Panc1 (cell line): ENCODE measurements at regions not wholly inside any gene's neighbourhood (a gene's known extent, or its start where the extent isn't known, plus 50 kb on each side); places are given as distances from the start of the nearest gene placed in this dataset.

ENCODE experiments used
- ATAC-seq: fragments of 200-7000 bp; cut with Tn5 transposase; 2 replicates; pipeline ENCODE4 v1.9.1; 2020; ENCODE audit warnings: mild to moderate bottlenecking, moderate library complexity
- BruUV-seq: library from RNA; stranded (reverse); fragments of 400-500 nt; replicated peaks from 2 replicates; lab custom pipeline; 2021; lab: Mats Ljungman, UMichigan
- CTCF ChIA-PET: fragments of 300-600 bp; sonication (Branson Sonifier 250); formaldehyde crosslinking; loops from one replicate; lab custom pipeline; 2022; ENCODE audit warnings: antibody characterized with exemption; lab: Charles Lee
- POLR2A ChIA-PET: fragments of 300-600 bp; sonication (Branson Sonifier 250); formaldehyde crosslinking; loops from one replicate; lab custom pipeline; 2022; ENCODE audit warnings: antibody characterized with exemption; lab: Charles Lee
- DNase-seq: peaks from one replicate; pipeline ENCODE4 v3.0.0-alpha.2; 2010; ENCODE audit warnings: low read depth, low spot score
- H3K27ac ChIP-seq: 2 replicates; pipeline ENCODE4 v1.5.1; 2011; ENCODE audit warnings: mild to moderate bottlenecking, low read length, inconsistent platforms
- H3K27me3 ChIP-seq: fragments of 200-500 bp; sonication (Bioruptor generic); 2 replicates; pipeline ENCODE4 v1.6.0; 2014; ENCODE audit warnings: low read length, inconsistent platforms; ENCODE audit not compliant: control insufficient read depth, insufficient read depth
- H3K36me3 ChIP-seq: fragments of 200-500 bp; sonication (Bioruptor generic); 2 replicates; pipeline ENCODE4 v1.5.1; 2014; ENCODE audit warnings: inconsistent platforms, mild to moderate bottlenecking, low read length, moderate library complexity; ENCODE audit not compliant: control insufficient read depth, insufficient read depth
- H3K4me1 ChIP-seq: 2 replicates; pipeline ENCODE4 v1.5.1; 2011; ENCODE audit warnings: inconsistent platforms, mild to moderate bottlenecking, low read length, moderate library complexity; ENCODE audit not compliant: control insufficient read depth, insufficient read depth
- H3K4me3 ChIP-seq, 2 experiments: 2 replicates each; pipeline ENCODE4 v1.5.1; 2011 to 2012; ENCODE audit warnings: low read depth in 2 of 2, low read length in 2 of 2, mild to moderate bottlenecking in 2 of 2, inconsistent platforms in 1 of 2, moderate library complexity in 1 of 2
- H3K9me3 ChIP-seq: fragments of 200-500 bp; sonication (Bioruptor generic); 2 replicates; pipeline ENCODE4 v1.5.1; 2014; ENCODE audit warnings: low read depth, mild to moderate bottlenecking, inconsistent platforms, low read length, moderate library complexity; ENCODE audit not compliant: control insufficient read depth, insufficient read depth
- CTCF ChIP-seq: fragments of 450-650 bp; IDR thresholded peaks from 2 replicates; pipeline ENCODE4 v1.5.1; 2017; ENCODE audit warnings: mild to moderate bottlenecking
- POLR2AphosphoS5 ChIP-seq: IDR thresholded peaks from 2 replicates; pipeline ENCODE4 v1.6.1; 2012; ENCODE audit warnings: mild to moderate bottlenecking, low read depth, low read length, moderate library complexity
- REST ChIP-seq, 2 experiments: IDR thresholded peaks; 2 replicates each; pipeline ENCODE4 v1.6.1; 2011 to 2012; ENCODE audit warnings: low read depth in 2 of 2, control low read depth in 1 of 2, low read length in 1 of 2, mild to moderate bottlenecking in 1 of 2, moderate library complexity in 1 of 2; ENCODE audit not compliant: insufficient read depth in 1 of 2
- SIN3A ChIP-seq: IDR thresholded peaks from 2 replicates; pipeline ENCODE4 v1.6.1; 2012; ENCODE audit warnings: low read depth, mild to moderate bottlenecking, low read length, moderate library complexity, borderline replicate concordance; ENCODE audit not compliant: insufficient read depth
- TCF7L2 ChIP-seq: IDR thresholded peaks from 2 replicates; pipeline ENCODE4 v1.6.1; 2011; ENCODE audit warnings: mild to moderate bottlenecking, low read depth, low read length, inconsistent platforms
- in situ Hi-C: cut with HindIII; loops from 2 replicates; pipeline ENCODE4 v1.10.0; 2016; ENCODE audit warnings: low sequenced_read_pairs, low pct_unique_long_range_greater_than_20kb
- intact Hi-C: fragments of 100-400 bp; cut with micrococcal nuclease; formaldehyde crosslinking; loops from one replicate; pipeline ENCODE4 v1.10.0; 2022; ENCODE audit not compliant: unreplicated experiment

GRCh38 chr7:120216947-120217346 is 56.0 kb upstream of the KCND2 start:
- ChIA-PET CTCF (no interaction called here), POLR2A (no interaction called here)
- Histone ChIP-seq H3K4me3 (no peak overlapping the region), H3K9me3 (no peaks in the 10 kb centered on the region), H3K27me3 (no peaks in the 10 kb centered on the region), H3K4me1 (no peaks in the 10 kb centered on the region), H3K36me3 (no peaks in the 10 kb centered on the region), H3K27ac (no peak overlapping the region)
- in situ Hi-C loops (no loop called here), intact Hi-C loops (no loop called here)
- ATAC-seq (no peak), DNase-seq (no peak)
- no TSS peak for BruUV-seq
- TF ChIP-seq SIN3A (no peak), TCF7L2 (no peak), POLR2AphosphoS5 (no peak), REST (IDR thresholded peaks at IDR 0.05; ENCODE audit: insufficient read depth in 1 of 2, low read depth in 2 of 2, low read length in 1 of 2) (no peak), CTCF (no peak)

- H3K27ac ChIP-seq = no peak overlapping the region
- DNase-seq (no peak), ATAC-seq (no peak)
- in situ Hi-C loops (no loop called here), intact Hi-C loops (no loop called here)
- ChIA-PET POLR2A (no interaction called here), CTCF (no interaction called here)
- TF ChIP-seq REST (IDR thresholded peaks at IDR 0.05; ENCODE audit: insufficient read depth in 1 of 2, low read depth in 2 of 2, low read length in 1 of 2) = no peak
- no peak for TF ChIP-seq POLR2AphosphoS5
- no peak for TF ChIP-seq TCF7L2
- TF ChIP-seq CTCF = no peak
- H3K4me3 ChIP-seq = no peak overlapping the region
- BruUV-seq = no TSS peak
- H3K4me1 ChIP-seq = no peaks in the 10 kb centered on the region
- H3K36me3 ChIP-seq = no peaks in the 10 kb centered on the region
- H3K27me3 ChIP-seq = no peaks in the 10 kb centered on the region
- H3K9me3 ChIP-seq = no peaks in the 10 kb centered on the region
These were observed 54.3 kb upstream of the KCND2 start for GRCh38 chr7:120218712-120219111.
